Ascending aorta (tissue), 2 donors: ENCODE measurements at regions not wholly inside any gene's neighbourhood (a gene's known extent, or its start where the extent isn't known, plus 50 kb on each side); places are given as distances from the start of the nearest gene placed in this dataset.

Experiments
- DNase-seq, 2 donors: peaks; one replicate each; pipeline ENCODE4 v3.0.0-alpha.2; 2019; ENCODE audit warnings: low spot score in 2 of 2
- H3K27ac ChIP-seq, 2 donors: fragments of 200-600 bp; sonication (generic); one replicate each; pipeline ENCODE4 v1.5.1; 2016 to 2017; ENCODE audit warnings: mild to moderate bottlenecking in 1 of 2
- H3K27me3 ChIP-seq: fragments of 200-600 bp; sonication (generic); one replicate; pipeline ENCODE4 v1.5.1; 2017
- H3K36me3 ChIP-seq, 2 donors: fragments of 200-600 bp; sonication (generic); one replicate each; pipeline ENCODE4 v1.5.1; 2016
- H3K4me1 ChIP-seq, 2 donors: fragments of 200-600 bp; sonication (generic); one replicate each; pipeline ENCODE4 v1.5.1; 2016 to 2017; ENCODE audit warnings: mild to moderate bottlenecking in 1 of 2
- H3K4me3 ChIP-seq, 2 donors: fragments of 200-600 bp; sonication (generic); one replicate each; pipeline ENCODE4 v1.5.1; 2016 to 2017; ENCODE audit warnings: mild to moderate bottlenecking in 1 of 2
- H3K9me3 ChIP-seq, 2 donors: fragments of 200-600 bp; sonication (generic); one replicate each; pipeline ENCODE4 v1.5.1; 2016
- CTCF ChIP-seq, 3 experiments: fragments of 200-600 bp in 2 of 3; fragments of 450-650 bp in 1 of 3; sonication (generic) in 2 of 3; IDR thresholded peaks; one replicate each; pipeline ENCODE4 v1.5.1; 2016 to 2019; ENCODE audit warnings: antibody characterized with exemption in 3 of 3, mild to moderate bottlenecking in 1 of 3, moderate library complexity in 1 of 3
- intact Hi-C: fragments of 100-400 bp; cut with DNase I; formaldehyde crosslinking; loops from one replicate; pipeline ENCODE4 v1.15.1; 2023

- Histone ChIP-seq H3K27me3 (no peaks in the 10 kb centered on the region), H3K27ac (no peak overlapping the region), H3K4me1 (no peaks in the 10 kb centered on the region), H3K36me3 (no peaks in the 10 kb centered on the region), H3K9me3 (no peaks in the 10 kb centered on the region), H3K4me3 (no peak overlapping the region)
- no peak for TF ChIP-seq CTCF (IDR thresholded peaks at IDR 0.05)
- intact Hi-C loops = no loop called here
- no peak for DNase-seq
Measured at GRCh38 chr6:105458084-105458483, 55.2 kb upstream of the PREP start.

GRCh38 chr6:105453968-105454367 lies 51.1 kb upstream of the PREP start:
- no peak overlapping the region for H3K27ac ChIP-seq
- H3K27me3 ChIP-seq = no peaks in the 10 kb centered on the region
- H3K36me3 ChIP-seq = no peaks in the 10 kb centered on the region
- H3K4me3 ChIP-seq = no peak overlapping the region
- no peaks in the 10 kb centered on the region for H3K4me1 ChIP-seq
- no peaks in the 10 kb centered on the region for H3K9me3 ChIP-seq
- intact Hi-C loops = no loop called here
- TF ChIP-seq CTCF (IDR thresholded peaks at IDR 0.05) = no peak
- DNase-seq = no peak

- no peaks in the 10 kb centered on the region for H3K36me3 ChIP-seq
- no peak for TF ChIP-seq CTCF (IDR thresholded peaks at IDR 0.05)
- no peak overlapping the region for H3K4me3 ChIP-seq
- intact Hi-C loops = no loop called here
- DNase-seq = peak in 1 of 2 donors; percentile 72
- no peak overlapping the region for H3K27ac ChIP-seq
- H3K4me1 ChIP-seq = no peaks in the 10 kb centered on the region
- H3K27me3 ChIP-seq = no peaks in the 10 kb centered on the region
- H3K9me3 ChIP-seq = no peaks in the 10 kb centered on the region
Measured at GRCh38 chr6:105452924-105453756, 50.3 kb upstream of the PREP start.
